Neural crest cell (in vitro differentiated cells): ENCODE measurements at regions not wholly inside any gene's neighbourhood (a gene's known extent, or its start where the extent isn't known, plus 50 kb on each side); places are given as distances from the start of the nearest gene placed in this dataset.

ENCODE experiments used
- DNase-seq: peaks from one replicate; pipeline ENCODE4 v3.0.0; 2021; ENCODE audit warnings: low read depth, mixed read lengths, low spot score
- H3K27ac Mint-ChIP-seq: one replicate; pipeline ENCODE4 v1.8.0; 2021; ENCODE audit warnings: mild to moderate bottlenecking, mixed read lengths; ENCODE audit not compliant: unreplicated experiment
- H3K27me3 Mint-ChIP-seq: 2 replicates; pipeline ENCODE4 v1.8.0; 2021; ENCODE audit warnings: low read depth, mild to moderate bottlenecking, mixed read lengths
- H3K36me3 Mint-ChIP-seq: 2 replicates; pipeline ENCODE4 v1.8.0; 2021; ENCODE audit warnings: low read depth, mild to moderate bottlenecking, mixed read lengths
- H3K4me1 Mint-ChIP-seq: 2 replicates; pipeline ENCODE4 v1.8.0; 2021; ENCODE audit warnings: mixed read lengths
- H3K4me3 Mint-ChIP-seq: one replicate; pipeline ENCODE4 v1.8.0; 2021; ENCODE audit warnings: mild to moderate bottlenecking, mixed read lengths
- H3K9me3 Mint-ChIP-seq: 2 replicates; pipeline ENCODE4 v1.8.0; 2021; ENCODE audit warnings: mixed read lengths
- TF ChIP-seq, protein P1 (sequence below): fragments of 200-600 bp; sonication (generic); conservative IDR thresholded peaks from 2 replicates; pipeline ENCODE4 v1.5.0; 2021; ENCODE audit warnings: antibody characterized with exemption, mild to moderate bottlenecking

DNA sequence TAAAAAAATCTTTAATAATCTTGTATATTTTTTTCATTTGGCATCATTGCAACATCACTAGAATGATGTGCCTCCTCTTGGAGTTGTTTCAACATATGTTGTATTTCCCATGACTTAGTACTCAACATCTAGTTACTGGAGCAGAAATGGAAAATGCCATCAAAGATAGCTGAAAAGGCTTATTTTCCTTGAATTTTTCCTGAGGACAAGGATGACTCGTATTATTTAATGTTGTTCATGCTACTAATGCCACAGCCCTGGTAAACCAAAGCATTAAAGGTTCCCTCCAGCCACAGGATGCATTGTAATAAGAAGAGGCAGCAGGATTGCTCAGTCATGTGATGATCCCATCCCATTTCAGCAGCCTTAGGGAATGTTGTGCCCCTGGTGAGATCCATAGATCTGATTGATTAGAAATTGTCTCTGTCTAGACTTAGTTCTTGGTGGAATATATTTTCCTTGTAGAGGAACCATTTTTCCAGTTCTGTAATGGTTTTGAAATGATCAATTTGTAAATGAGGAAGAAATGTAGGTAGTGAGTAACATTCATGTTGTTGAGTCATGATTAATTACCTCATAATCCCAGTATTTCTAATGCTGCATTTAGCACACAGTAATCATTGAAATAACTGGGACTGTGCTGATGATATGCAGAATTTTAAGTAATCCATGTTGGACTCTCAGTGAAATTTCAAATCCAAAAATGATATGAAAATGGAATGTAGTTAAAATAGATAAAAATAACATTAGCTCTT, 91.3 kb upstream of the SMIM30 start:
- Mint-ChIP-seq H3K4me1 (no peaks in the 10 kb centered on the region), H3K27ac (no peak overlapping the region), H3K4me3 (no peak overlapping the region), H3K27me3 (peaks cover 25% of the 10 kb centered on the region), H3K9me3 (no peaks in the 10 kb centered on the region), H3K36me3 (no peaks in the 10 kb centered on the region)
- no peak for DNase-seq
- TF ChIP-seq, protein P1, sequence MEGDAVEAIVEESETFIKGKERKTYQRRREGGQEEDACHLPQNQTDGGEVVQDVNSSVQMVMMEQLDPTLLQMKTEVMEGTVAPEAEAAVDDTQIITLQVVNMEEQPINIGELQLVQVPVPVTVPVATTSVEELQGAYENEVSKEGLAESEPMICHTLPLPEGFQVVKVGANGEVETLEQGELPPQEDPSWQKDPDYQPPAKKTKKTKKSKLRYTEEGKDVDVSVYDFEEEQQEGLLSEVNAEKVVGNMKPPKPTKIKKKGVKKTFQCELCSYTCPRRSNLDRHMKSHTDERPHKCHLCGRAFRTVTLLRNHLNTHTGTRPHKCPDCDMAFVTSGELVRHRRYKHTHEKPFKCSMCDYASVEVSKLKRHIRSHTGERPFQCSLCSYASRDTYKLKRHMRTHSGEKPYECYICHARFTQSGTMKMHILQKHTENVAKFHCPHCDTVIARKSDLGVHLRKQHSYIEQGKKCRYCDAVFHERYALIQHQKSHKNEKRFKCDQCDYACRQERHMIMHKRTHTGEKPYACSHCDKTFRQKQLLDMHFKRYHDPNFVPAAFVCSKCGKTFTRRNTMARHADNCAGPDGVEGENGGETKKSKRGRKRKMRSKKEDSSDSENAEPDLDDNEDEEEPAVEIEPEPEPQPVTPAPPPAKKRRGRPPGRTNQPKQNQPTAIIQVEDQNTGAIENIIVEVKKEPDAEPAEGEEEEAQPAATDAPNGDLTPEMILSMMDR, result no peak

DNA sequence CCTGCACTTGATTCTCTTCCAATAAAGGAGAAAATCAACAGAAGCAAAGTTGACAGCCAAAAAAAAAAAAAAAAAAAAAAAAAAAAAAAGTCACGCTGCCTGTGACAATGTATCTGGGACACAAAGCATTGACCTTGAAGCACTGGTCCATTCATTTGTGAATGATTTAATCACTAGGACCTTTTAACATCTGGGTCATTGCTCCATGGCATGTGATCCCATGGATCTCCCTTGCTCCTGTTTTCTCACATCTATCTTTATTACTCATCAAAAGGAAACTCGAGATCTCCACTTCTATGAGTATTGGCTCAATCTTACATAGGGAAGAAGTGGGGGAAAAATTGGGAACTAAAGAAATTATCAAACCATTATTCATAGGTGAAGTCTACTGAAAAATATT, 89.6 kb upstream of the SMIM30 start:
- H3K27me3 Mint-ChIP-seq, result peaks cover 29% of the 10 kb centered on the region
- no peak overlapping the region for H3K4me3 Mint-ChIP-seq
- no peaks in the 10 kb centered on the region for H3K36me3 Mint-ChIP-seq
- DNase-seq, result no peak
- H3K4me1 Mint-ChIP-seq, result no peaks in the 10 kb centered on the region
- H3K27ac Mint-ChIP-seq, result no peak overlapping the region
- H3K9me3 Mint-ChIP-seq, result no peaks in the 10 kb centered on the region
- TF ChIP-seq, protein P1, result no peak

DNA sequence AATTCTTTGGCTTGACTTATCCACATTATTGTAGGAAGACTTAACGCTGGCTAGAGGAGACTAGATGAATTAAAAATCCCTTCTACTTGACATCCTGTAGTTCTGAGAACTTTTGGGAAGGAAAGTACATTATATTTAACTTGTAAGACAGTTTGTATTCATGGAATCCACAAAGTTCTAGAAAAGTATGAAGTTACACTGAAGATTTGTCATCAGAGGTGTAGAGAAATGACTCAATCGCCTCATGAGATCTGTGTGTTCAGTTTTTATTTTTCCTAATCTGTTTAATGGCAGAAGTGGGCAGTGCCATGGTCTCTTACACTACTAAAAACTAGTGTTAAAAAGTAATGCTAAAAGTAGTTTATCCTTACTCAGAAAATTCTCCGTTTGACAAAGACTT, 89.1 kb upstream of the SMIM30 start:
- Mint-ChIP-seq H3K4me3 (no peak overlapping the region), H3K36me3 (no peaks in the 10 kb centered on the region), H3K27ac (no peak overlapping the region), H3K4me1 (no peaks in the 10 kb centered on the region), H3K9me3 (no peaks in the 10 kb centered on the region), H3K27me3 (peaks cover 32% of the 10 kb centered on the region)
- TF ChIP-seq, protein P1, result no peak
- no peak for DNase-seq

DNA sequence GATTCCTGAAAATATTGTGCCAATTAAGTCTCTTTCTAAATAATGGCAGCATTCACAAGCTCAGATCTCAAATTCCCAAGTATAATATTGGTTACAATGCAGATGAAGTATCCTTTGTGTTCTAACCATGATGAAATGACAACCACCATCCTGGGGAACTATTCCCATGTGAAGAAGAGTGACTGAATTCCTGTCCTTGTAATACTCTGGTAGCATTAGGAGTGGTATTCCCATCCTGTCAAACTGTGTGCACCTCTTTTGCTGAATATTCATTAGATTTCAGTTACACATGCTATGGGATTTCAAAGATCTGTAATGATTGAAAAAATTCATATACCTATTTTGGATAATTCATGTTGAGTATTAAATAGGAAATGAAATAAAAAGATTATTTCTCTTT, 86.1 kb upstream of the SMIM30 start:
- Mint-ChIP-seq H3K9me3 (no peaks in the 10 kb centered on the region), H3K4me3 (no peak overlapping the region), H3K27me3 (peaks cover 39% of the 10 kb centered on the region), H3K4me1 (no peaks in the 10 kb centered on the region), H3K36me3 (no peaks in the 10 kb centered on the region), H3K27ac (no peak overlapping the region)
- DNase-seq, result no peak
- TF ChIP-seq, protein P1, result no peak

- TF ChIP-seq, protein P1, result no peak
- Mint-ChIP-seq H3K27ac (no peak overlapping the region), H3K27me3 (peaks cover 34% of the 10 kb centered on the region), H3K4me1 (no peaks in the 10 kb centered on the region), H3K9me3 (no peaks in the 10 kb centered on the region), H3K4me3 (no peak overlapping the region), H3K36me3 (no peaks in the 10 kb centered on the region)
- no peak for DNase-seq
These were observed 83.9 kb upstream of the SMIM30 start for GRCh38 chr7:113202284-113202683.
